Embryonic facial prominence (tissue), 1 donor: ENCODE measurements at regions not wholly inside any gene's neighbourhood (a gene's known extent, or its start where the extent isn't known, plus 50 kb on each side); places are given as distances from the start of the nearest gene placed in this dataset.
"Not testable (repeated sequence)": the region's sequence is repeated elsewhere in the genome, so short reads cannot be mapped to it uniquely, and the experiment has no call there.

Experiments used
- DNase-seq: peaks from one replicate; pipeline ENCODE4 v3.0.0-alpha.2; 2016; ENCODE audit errors: extremely low spot score

- DNase-seq: no peak
Measured at GRCh38 chr14:50018201-50018932, 98.0 kb downstream of the VCPKMT start.

GRCh38 chr14:50018933-50019210 lies 97.5 kb downstream of the VCPKMT start:
- no peak for DNase-seq

GRCh38 chr14:50020184-50020583 lies 96.2 kb downstream of the VCPKMT start:
- DNase-seq: no peak

- DNase-seq: no peak
Measured at GRCh38 chr14:50020799-50021198, 95.6 kb downstream of the VCPKMT start.

GRCh38 chr14:50021261-50022031 lies 94.9 kb downstream of the VCPKMT start:
- DNase-seq: no peak

GRCh38 chr14:50022661-50023060 lies 93.7 kb downstream of the VCPKMT start:
- no peak for DNase-seq

- DNase-seq: no peak
Measured at GRCh38 chr14:50023671-50024490, 92.5 kb downstream of the VCPKMT start.

- no peak for DNase-seq
Measured at GRCh38 chr14:50025073-50025472, 91.3 kb downstream of the VCPKMT start.

GRCh38 chr14:50025776-50026175 lies 90.6 kb downstream of the VCPKMT start:
- DNase-seq: no peak

- no peak for DNase-seq
Measured at GRCh38 chr14:50026396-50026795, 90.0 kb downstream of the VCPKMT start.

- no peak for DNase-seq
Measured at GRCh38 chr14:50027816-50028215, 88.6 kb downstream of the VCPKMT start.

- DNase-seq: no peak
Measured at GRCh38 chr14:50028458-50028857, 87.9 kb downstream of the VCPKMT start.

GRCh38 chr14:50030036-50030435 lies 86.3 kb downstream of the VCPKMT start:
- no peak for DNase-seq

- DNase-seq: not testable (repeated sequence)
Measured at GRCh38 chr14:50030911-50031310, 85.5 kb downstream of the VCPKMT start.

GRCh38 chr14:50031602-50032313 lies 84.6 kb downstream of the VCPKMT start:
- no peak for DNase-seq

GRCh38 chr14:50032462-50033167 lies 83.8 kb downstream of the VCPKMT start:
- DNase-seq: not testable (repeated sequence)

- DNase-seq: no peak
Measured at GRCh38 chr14:50035214-50035613, 81.2 kb downstream of the VCPKMT start.

- DNase-seq: no peak
Measured at GRCh38 chr14:50036211-50036610, 80.2 kb downstream of the VCPKMT start.

- DNase-seq: no peak
Measured at GRCh38 chr14:50036637-50037036, 79.7 kb downstream of the VCPKMT start.

GRCh38 chr14:50037240-50037639 lies 79.1 kb downstream of the VCPKMT start:
- no peak for DNase-seq

- no peak for DNase-seq
Measured at GRCh38 chr14:50037852-50038251, 78.5 kb downstream of the VCPKMT start.
